ENCODE measurements at regions not wholly inside any gene's neighbourhood (a gene's known extent, or its start where the extent isn't known, plus 50 kb on each side); places are given as distances from the start of the nearest gene placed in this dataset.

DNA sequence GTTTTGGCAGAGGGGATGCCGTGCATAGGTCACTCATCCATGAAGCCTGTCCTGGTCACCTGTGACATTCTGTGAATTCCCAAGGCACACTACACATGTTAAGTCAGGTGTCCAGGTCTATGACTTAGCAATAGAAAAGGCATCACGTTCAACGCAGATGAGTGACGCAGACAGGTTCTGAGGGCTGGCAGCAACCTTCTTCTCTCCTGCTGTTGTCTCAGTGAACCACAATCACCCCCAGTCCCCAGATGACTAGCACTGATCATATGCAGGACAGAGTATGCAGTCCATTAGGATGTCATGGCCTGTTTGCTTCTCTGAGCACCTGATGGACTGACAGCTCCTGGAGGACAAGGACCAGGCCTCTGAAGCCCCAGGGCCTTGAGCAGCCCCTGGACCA is 157.8 kb upstream of the KAZN start:
- no peak overlapping the region for H3K4me3 ChIP-seq (replicated peaks; ENCODE audit: low read depth, low read length)
- TF ChIP-seq, protein P1, sequence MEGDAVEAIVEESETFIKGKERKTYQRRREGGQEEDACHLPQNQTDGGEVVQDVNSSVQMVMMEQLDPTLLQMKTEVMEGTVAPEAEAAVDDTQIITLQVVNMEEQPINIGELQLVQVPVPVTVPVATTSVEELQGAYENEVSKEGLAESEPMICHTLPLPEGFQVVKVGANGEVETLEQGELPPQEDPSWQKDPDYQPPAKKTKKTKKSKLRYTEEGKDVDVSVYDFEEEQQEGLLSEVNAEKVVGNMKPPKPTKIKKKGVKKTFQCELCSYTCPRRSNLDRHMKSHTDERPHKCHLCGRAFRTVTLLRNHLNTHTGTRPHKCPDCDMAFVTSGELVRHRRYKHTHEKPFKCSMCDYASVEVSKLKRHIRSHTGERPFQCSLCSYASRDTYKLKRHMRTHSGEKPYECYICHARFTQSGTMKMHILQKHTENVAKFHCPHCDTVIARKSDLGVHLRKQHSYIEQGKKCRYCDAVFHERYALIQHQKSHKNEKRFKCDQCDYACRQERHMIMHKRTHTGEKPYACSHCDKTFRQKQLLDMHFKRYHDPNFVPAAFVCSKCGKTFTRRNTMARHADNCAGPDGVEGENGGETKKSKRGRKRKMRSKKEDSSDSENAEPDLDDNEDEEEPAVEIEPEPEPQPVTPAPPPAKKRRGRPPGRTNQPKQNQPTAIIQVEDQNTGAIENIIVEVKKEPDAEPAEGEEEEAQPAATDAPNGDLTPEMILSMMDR (IDR thresholded peaks at IDR 0.05; ENCODE audit: low read depth, low read length, missing control alignments): no peak
- DNase-seq (ENCODE audit: extremely low read depth, low read depth): no peak

DNA sequence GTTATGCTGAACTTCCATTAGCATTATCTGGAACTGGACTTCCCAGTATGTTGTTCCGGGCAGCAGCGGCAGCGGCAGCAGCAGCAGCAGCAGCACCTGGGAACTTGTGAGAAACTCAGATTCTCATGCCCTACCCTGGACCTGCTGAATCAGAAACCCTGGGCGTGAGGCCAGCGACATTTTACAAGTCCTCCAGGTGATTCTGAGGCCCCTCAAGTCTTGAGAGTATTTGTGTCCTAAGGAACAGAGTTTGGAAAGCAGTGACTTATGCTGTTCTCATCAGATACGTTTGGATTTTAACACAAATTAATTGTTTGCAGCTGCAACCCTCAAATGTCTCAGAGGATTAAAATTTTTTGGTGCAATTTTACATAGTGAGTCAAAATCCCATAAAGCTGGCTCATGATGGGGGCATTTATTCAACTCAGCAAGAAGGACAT is 157.2 kb upstream of the KAZN start:
- TF ChIP-seq, protein P1 (IDR thresholded peaks at IDR 0.05; ENCODE audit: low read depth, low read length, missing control alignments): no peak

DNA sequence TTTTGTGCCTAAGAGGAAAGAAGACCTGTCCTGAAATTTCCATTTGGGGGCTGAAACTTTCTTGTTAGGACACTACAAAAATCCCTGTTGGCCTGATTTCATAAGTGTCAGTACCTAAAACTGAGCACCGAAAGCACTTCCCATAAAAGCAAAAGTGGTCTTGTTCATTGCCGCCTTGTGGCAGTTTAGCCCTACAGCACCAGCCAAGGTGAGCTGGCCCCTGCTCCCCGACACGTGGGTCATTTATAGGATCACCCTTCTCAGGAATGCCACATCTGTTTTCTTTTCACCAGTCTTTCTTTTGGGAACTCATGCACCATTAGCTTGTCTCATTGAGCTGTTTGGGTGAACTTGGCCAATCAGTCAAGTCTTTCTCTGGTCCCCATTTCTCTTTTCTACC is 155.8 kb upstream of the KAZN start:
- TF ChIP-seq, protein P1 (IDR thresholded peaks at IDR 0.05; ENCODE audit: low read depth, low read length, missing control alignments): no peak
- no peak for DNase-seq (ENCODE audit: extremely low read depth, low read depth)
- no peak overlapping the region for H3K4me3 ChIP-seq (replicated peaks; ENCODE audit: low read depth, low read length)

More for the DNA sequence above, 157.2 kb upstream of the KAZN start:
- no peak overlapping the region for H3K4me3 ChIP-seq (replicated peaks; ENCODE audit: low read depth, low read length)
- peak; percentile 37 for DNase-seq (ENCODE audit: extremely low read depth, low read depth)

DNA sequence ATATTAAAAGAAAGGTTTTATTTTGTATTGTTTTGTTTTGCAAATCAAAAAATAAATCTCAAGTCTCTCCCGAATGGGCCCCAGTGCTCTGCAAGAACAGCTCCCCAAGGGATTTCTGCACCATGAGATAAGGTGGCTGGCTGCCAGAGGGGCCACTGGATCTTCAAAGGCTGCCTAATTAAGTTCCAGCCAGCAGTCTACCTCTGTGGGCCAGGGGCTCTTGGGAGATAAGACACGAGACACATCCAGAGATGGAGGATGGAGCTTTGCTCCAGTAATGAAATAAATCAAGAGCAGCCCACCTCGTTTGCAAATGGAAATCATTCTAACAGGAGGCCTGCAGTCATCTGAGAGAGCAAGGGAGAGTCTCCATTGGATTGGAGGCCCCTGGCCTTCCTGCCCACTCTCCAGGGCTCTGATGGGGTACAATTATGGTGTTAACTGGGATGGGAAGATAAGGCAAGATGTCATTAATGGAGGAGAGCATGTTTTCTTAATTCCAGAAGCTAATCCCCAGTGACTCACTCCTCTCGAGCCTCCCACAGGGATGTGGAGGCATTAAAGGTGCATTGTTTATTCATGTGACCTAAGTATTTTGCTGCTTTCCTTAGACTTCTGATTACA is 155.2 kb upstream of the KAZN start:
- H3K4me3 ChIP-seq (replicated peaks; ENCODE audit: low read depth, low read length): no peak overlapping the region
- DNase-seq (ENCODE audit: extremely low read depth, low read depth): peak; percentile 6
- TF ChIP-seq, protein P1 (IDR thresholded peaks at IDR 0.05; ENCODE audit: low read depth, low read length, missing control alignments): no peak

DNA sequence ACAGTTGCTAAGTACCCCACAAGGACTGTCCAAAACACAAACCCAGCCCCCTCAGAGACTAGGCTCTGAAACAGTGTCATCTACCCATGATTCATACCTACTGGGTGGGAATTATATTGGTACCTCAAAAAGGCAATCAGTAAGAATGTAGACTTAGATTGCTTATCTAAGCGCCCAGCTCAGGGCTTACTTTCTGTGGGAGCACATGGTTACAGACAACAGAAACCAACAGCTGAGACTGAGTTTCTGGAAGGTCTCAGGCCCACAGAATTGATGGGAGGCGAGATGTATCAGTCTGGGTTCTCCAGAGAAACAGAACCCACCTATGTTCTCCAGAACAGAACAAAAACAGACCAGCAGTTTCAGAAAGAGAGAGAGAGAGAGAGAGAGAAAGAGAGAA is 147.3 kb upstream of the KAZN start:
- TF ChIP-seq, protein P1 (IDR thresholded peaks at IDR 0.05; ENCODE audit: low read depth, low read length, missing control alignments): no peak
- H3K4me3 ChIP-seq (replicated peaks; ENCODE audit: low read depth, low read length): no peak overlapping the region
- no peak for DNase-seq (ENCODE audit: extremely low read depth, low read depth)

DNA sequence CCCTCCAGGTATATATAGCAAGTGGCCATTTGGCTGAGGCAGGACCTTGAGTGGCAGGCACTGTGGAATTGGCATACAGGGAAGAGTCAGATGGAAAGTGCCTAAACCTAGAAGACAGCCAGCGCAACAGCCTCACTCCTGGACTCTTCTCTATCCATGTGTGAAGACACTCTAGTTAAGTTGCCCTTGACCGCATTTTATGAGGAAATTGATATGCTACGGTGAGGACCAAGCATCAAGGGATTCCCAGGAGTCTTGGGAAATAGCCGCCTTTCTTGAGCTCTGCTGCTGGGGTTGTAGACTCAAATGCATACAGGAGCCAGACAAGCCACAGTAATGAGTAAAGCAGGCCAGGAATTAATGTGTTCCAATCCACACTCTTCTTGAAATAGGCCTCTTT is 145.9 kb upstream of the KAZN start:
- TF ChIP-seq, protein P1 (IDR thresholded peaks at IDR 0.05; ENCODE audit: low read depth, low read length, missing control alignments): no peak
- DNase-seq (ENCODE audit: extremely low read depth, low read depth): no peak
- H3K4me3 ChIP-seq (replicated peaks; ENCODE audit: low read depth, low read length): no peak overlapping the region

DNA sequence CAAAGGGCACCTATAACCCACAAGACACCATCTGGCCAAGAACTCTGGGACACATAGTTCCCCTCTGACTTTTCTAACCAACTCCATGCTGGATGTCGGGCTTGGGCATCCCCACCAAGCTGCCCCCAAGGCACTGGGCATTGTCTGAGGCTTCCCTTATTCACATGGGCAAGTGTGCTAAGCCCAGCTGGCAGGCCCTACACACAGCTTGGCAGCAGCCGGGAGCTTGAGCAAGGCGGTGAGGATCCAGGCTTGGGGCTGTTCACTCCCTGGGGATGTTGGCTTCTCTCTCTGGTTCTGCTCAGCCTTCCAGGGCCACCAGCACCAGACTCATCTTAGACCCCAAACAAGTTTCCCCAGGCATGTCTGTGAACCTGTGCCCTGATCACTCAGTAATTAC is 138.3 kb upstream of the KAZN start:
- TF ChIP-seq, protein P1 (IDR thresholded peaks at IDR 0.05; ENCODE audit: low read depth, low read length, missing control alignments): no peak

More for the DNA sequence above, 138.3 kb upstream of the KAZN start:
- no peak overlapping the region for H3K4me3 ChIP-seq (replicated peaks; ENCODE audit: low read depth, low read length)
- DNase-seq (ENCODE audit: extremely low read depth, low read depth): no peak
